DND-41 (cell line): ENCODE measurements at regions not wholly inside any gene's neighbourhood (a gene's known extent, or its start where the extent isn't known, plus 50 kb on each side); places are given as distances from the start of the nearest gene placed in this dataset.

Source experiments
- ATAC-seq: fragments of 200-7000 bp; cut with Tn5 transposase; 3 replicates; pipeline ENCODE4 v1.9.1; 2021; ENCODE audit warnings: low read depth; ENCODE audit not compliant: insufficient read depth
- DNase-seq: peaks from one replicate; pipeline ENCODE4 v3.0.0-alpha.2; 2020
- H2AFZ ChIP-seq: 2 replicates; pipeline ENCODE4 v1.6.0; 2012; ENCODE audit warnings: low read depth, low read length
- H3K27ac ChIP-seq: 2 replicates; pipeline ENCODE4 v1.5.1; 2012; ENCODE audit warnings: low read length, inconsistent platforms
- H3K27me3 ChIP-seq: fragments of 200-600 bp; sonication (generic); 2 replicates; pipeline ENCODE4 v1.6.0; 2012; ENCODE audit warnings: low read length, mild to moderate bottlenecking, inconsistent platforms; ENCODE audit not compliant: insufficient read depth, poor library complexity
- H3K36me3 ChIP-seq: 2 replicates; pipeline ENCODE4 v1.5.1; 2012; ENCODE audit warnings: low read length, inconsistent platforms; ENCODE audit not compliant: insufficient read depth
- H3K4me1 ChIP-seq: 2 replicates; pipeline ENCODE4 v1.5.1; 2012; ENCODE audit warnings: mild to moderate bottlenecking, low read length; ENCODE audit not compliant: insufficient read depth
- H3K4me2 ChIP-seq: 2 replicates; pipeline ENCODE4 v1.6.0; 2012; ENCODE audit warnings: mild to moderate bottlenecking, moderate library complexity, low read length, inconsistent platforms; ENCODE audit not compliant: insufficient read depth
- H3K4me3 ChIP-seq, 2 experiments: fragments of 200-600 bp in 1 of 2; shearing (Covaris generic) in 1 of 2; 2 replicates each; pipeline ENCODE4 v1.5.1; 2012 to 2016; ENCODE audit warnings: inconsistent platforms in 2 of 2, low read length in 2 of 2, mild to moderate bottlenecking in 2 of 2, low read depth in 1 of 2, moderate library complexity in 1 of 2
- H3K79me2 ChIP-seq: 2 replicates; pipeline ENCODE4 v1.6.0; 2012; ENCODE audit warnings: low read length, inconsistent platforms; ENCODE audit not compliant: insufficient read depth
- H3K9ac ChIP-seq: 2 replicates; pipeline ENCODE4 v1.6.0; 2012; ENCODE audit warnings: low read depth, mild to moderate bottlenecking, inconsistent platforms, low read length, moderate library complexity
- H3K9me3 ChIP-seq: 2 replicates; pipeline ENCODE4 v1.5.1; 2012; ENCODE audit warnings: low read length, moderate library complexity, mild to moderate bottlenecking, inconsistent platforms; ENCODE audit not compliant: insufficient read depth, severe bottlenecking
- H4K20me1 ChIP-seq: 2 replicates; pipeline ENCODE4 v1.6.0; 2012; ENCODE audit warnings: low read length; ENCODE audit not compliant: insufficient read depth
- EZH2 ChIP-seq: IDR thresholded peaks from 3 replicates; pipeline ENCODE4 v1.6.1; 2012; ENCODE audit warnings: borderline replicate concordance, low read depth, mild to moderate bottlenecking, moderate library complexity, low read length, inconsistent platforms; ENCODE audit not compliant: severe bottlenecking
- TF ChIP-seq, protein P1 (sequence below): IDR thresholded peaks from 2 replicates; pipeline ENCODE4 v1.5.1; 2012; ENCODE audit warnings: borderline replicate concordance, low read length, moderate library complexity, mild to moderate bottlenecking; ENCODE audit not compliant: poor library complexity, severe bottlenecking; ENCODE audit errors: extremely low read depth

DNA sequence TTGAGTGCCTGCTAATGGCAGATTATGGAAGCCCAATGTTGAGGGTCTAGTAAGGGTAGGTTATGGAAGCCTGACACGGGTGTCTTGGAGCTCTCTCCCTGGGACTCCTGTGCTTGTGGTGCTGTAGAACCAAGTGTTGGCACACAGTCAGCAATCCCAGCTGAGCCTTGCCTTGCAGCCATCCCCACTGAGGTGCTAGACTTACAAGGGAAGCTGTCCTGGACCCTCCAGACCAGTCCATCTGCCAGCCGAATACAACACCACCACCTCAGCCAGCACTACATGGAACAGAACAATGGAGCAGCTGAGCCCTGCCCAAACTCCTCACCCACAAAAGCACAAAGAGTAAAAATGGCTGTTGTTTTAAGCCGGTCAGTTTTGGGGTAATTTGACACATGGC, 90.5 kb upstream of the DNAH5 start:
- no peak overlapping the region for H3K27ac ChIP-seq

DNA sequence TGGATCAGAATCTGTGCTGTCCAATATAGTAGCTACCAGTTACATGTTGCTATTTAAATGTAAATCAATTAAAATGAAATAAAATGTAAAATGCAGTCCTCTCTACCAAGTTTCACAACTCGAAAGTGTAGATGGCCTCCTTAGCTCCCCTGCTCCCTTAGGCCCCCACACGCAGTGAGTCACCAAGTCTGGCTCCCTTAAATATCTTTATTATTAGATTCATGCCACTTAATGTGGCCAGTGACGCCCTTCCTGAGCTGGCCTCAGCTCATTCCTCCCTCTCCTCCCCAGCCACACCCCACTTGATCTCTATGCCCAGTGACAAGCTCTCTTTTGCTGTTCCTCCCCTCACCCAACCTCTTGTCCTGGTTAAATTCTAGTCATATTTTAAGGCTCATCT, 88.4 kb upstream of the DNAH5 start:
- H3K9me3 ChIP-seq, result no peaks in the 10 kb centered on the region
- TF ChIP-seq EZH2, result no peak
- TF ChIP-seq, protein P1, sequence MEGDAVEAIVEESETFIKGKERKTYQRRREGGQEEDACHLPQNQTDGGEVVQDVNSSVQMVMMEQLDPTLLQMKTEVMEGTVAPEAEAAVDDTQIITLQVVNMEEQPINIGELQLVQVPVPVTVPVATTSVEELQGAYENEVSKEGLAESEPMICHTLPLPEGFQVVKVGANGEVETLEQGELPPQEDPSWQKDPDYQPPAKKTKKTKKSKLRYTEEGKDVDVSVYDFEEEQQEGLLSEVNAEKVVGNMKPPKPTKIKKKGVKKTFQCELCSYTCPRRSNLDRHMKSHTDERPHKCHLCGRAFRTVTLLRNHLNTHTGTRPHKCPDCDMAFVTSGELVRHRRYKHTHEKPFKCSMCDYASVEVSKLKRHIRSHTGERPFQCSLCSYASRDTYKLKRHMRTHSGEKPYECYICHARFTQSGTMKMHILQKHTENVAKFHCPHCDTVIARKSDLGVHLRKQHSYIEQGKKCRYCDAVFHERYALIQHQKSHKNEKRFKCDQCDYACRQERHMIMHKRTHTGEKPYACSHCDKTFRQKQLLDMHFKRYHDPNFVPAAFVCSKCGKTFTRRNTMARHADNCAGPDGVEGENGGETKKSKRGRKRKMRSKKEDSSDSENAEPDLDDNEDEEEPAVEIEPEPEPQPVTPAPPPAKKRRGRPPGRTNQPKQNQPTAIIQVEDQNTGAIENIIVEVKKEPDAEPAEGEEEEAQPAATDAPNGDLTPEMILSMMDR, result no peak
- no peak for ATAC-seq
- no peak for DNase-seq
- no peaks in the 10 kb centered on the region for H4K20me1 ChIP-seq
- no peak overlapping the region for H2AFZ ChIP-seq
- H3K4me2 ChIP-seq, result no peak overlapping the region
- no peaks in the 10 kb centered on the region for H3K4me1 ChIP-seq
- H3K27me3 ChIP-seq, result no peaks in the 10 kb centered on the region
- no peak overlapping the region for H3K4me3 ChIP-seq
- no peaks in the 10 kb centered on the region for H3K36me3 ChIP-seq
- no peaks in the 10 kb centered on the region for H3K79me2 ChIP-seq
- H3K9ac ChIP-seq, result no peak overlapping the region
- H3K27ac ChIP-seq, result no peak overlapping the region

More for the DNA sequence above, 90.5 kb upstream of the DNAH5 start:
- DNase-seq (no peak), ATAC-seq (no peak)
- no peak overlapping the region for H3K4me3 ChIP-seq
- no peak overlapping the region for H3K9ac ChIP-seq
- no peaks in the 10 kb centered on the region for H3K4me1 ChIP-seq
- TF ChIP-seq EZH2, result no peak
- TF ChIP-seq, protein P1, result no peak
- H3K9me3 ChIP-seq, result no peaks in the 10 kb centered on the region
- H3K79me2 ChIP-seq, result no peaks in the 10 kb centered on the region
- no peaks in the 10 kb centered on the region for H3K36me3 ChIP-seq
- H4K20me1 ChIP-seq, result no peaks in the 10 kb centered on the region
- no peaks in the 10 kb centered on the region for H3K27me3 ChIP-seq
- H3K4me2 ChIP-seq, result no peak overlapping the region
- no peak overlapping the region for H2AFZ ChIP-seq

DNA sequence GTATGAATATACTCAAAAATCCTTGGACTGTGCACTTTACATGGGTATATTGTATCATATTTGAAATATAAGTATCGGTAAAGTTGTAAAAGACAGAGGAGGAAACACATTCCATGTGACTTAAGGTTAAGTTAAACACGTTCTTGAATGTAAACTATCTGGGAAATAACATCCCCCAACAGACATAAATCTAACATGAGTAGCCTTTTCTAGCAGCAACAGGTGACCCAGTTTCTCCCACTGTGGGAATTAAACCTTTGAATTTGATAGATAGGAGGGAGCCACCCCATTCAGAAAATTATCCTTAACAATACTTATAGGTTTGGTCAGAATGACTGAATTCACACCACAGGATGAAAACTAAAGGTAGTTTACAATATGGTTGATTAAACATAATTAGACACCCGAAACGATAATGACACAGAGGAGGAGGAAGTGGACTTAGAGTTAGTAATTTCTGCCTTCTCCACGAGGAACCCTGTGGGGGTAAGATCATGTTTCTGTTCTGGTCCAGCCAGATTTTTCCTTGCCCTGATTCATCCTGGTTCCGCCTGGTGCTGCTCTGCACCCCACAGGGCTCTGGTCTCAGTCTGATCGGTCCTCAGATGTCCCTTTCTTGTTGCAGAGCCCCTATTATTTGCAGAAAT, 84.6 kb upstream of the DNAH5 start:
- Histone ChIP-seq H3K27ac (no peak overlapping the region), H3K4me3 (no peak overlapping the region)

More for the DNA sequence above, 84.6 kb upstream of the DNAH5 start:
- Histone ChIP-seq H3K4me2 (no peak overlapping the region), H2AFZ (no peak overlapping the region), H3K9me3 (no peaks in the 10 kb centered on the region), H3K36me3 (no peaks in the 10 kb centered on the region), H3K9ac (no peak overlapping the region), H4K20me1 (no peaks in the 10 kb centered on the region), H3K27me3 (no peaks in the 10 kb centered on the region), H3K4me1 (no peaks in the 10 kb centered on the region), H3K79me2 (no peaks in the 10 kb centered on the region)
- TF ChIP-seq, protein P1, result no peak
- TF ChIP-seq EZH2, result no peak
- ATAC-seq, result no peak
- no peak for DNase-seq
